OCI-LY3 (cell line): ENCODE measurements at regions not wholly inside any gene's neighbourhood (a gene's known extent, or its start where the extent isn't known, plus 50 kb on each side); places are given as distances from the start of the nearest gene placed in this dataset.

Experiments
- CTCF ChIP-seq: fragments of 200-600, 300-600 bp; sonication (generic); IDR thresholded peaks from 2 replicates; pipeline ENCODE4 v1.5.1; 2014; ENCODE audit warnings: antibody characterized with exemption, low read length, low read depth
- EZH2phosphoT487 ChIP-seq: fragments of 200-600 bp; shearing (Covaris generic); IDR thresholded peaks from 2 replicates; pipeline ENCODE4 v1.6.1; 2018; ENCODE audit warnings: antibody characterized with exemption, mixed run types, low read depth

- TF ChIP-seq CTCF (no peak), EZH2phosphoT487 (no peak)
Measured at GRCh38 chr3:81105206-81105605, 656.2 kb downstream of the GBE1 start.
